DOHH2 (cell line): ENCODE measurements at regions not wholly inside any gene's neighbourhood (a gene's known extent, or its start where the extent isn't known, plus 50 kb on each side); places are given as distances from the start of the nearest gene placed in this dataset.

Experiments
- H3F3A ChIP-seq: fragments of 200-600 bp; sonication (generic), shearing (Covaris generic); 2 replicates; pipeline ENCODE4 v1.6.0; 2016; ENCODE audit warnings: antibody characterized with exemption, mild to moderate bottlenecking; ENCODE audit not compliant: control insufficient read depth, insufficient read depth
- H3K27ac ChIP-seq: fragments of 200-600 bp; sonication (generic); 2 replicates; pipeline ENCODE4 v1.5.1; 2014; ENCODE audit warnings: low read depth, mild to moderate bottlenecking, low read length, moderate library complexity
- H3K27me3 ChIP-seq: fragments of 200-600 bp; sonication (generic); 2 replicates; pipeline ENCODE4 v1.6.1; 2014; ENCODE audit warnings: mild to moderate bottlenecking, low read length, mixed read lengths; ENCODE audit not compliant: control insufficient read depth
- H3K36me3 ChIP-seq: fragments of 200-600 bp; sonication (generic); 2 replicates; pipeline ENCODE4 v1.6.1; 2014; ENCODE audit warnings: mild to moderate bottlenecking, low read length, moderate library complexity, mixed read lengths; ENCODE audit not compliant: control insufficient read depth
- H3K4me1 ChIP-seq: fragments of 200-600 bp; sonication (generic); 2 replicates; pipeline ENCODE4 v1.6.1; 2014; ENCODE audit warnings: mild to moderate bottlenecking, low read length, mixed read lengths; ENCODE audit not compliant: control insufficient read depth
- H3K4me2 ChIP-seq: fragments of 200-600 bp; sonication (generic); 2 replicates; pipeline ENCODE4 v1.6.0; 2014; ENCODE audit warnings: mild to moderate bottlenecking, low read length, moderate library complexity
- H3K4me3 ChIP-seq: fragments of 200-600 bp; sonication (generic); 2 replicates; pipeline ENCODE4 v1.5.1; 2014; ENCODE audit warnings: mild to moderate bottlenecking, low read length, mixed read lengths
- H3K79me2 ChIP-seq: fragments of 200-600 bp; sonication (generic); 2 replicates; pipeline ENCODE4 v1.6.1; 2014; ENCODE audit warnings: mild to moderate bottlenecking, low read length, mixed read lengths; ENCODE audit not compliant: control insufficient read depth
- H3K9me2 ChIP-seq: fragments of 200-600 bp; sonication (generic); replicated peaks from 2 replicates; pipeline ENCODE4 v1.6.1; 2014; ENCODE audit warnings: mild to moderate bottlenecking, low read length, mixed read lengths; ENCODE audit not compliant: control insufficient read depth
- H3K9me3 ChIP-seq: fragments of 200-600 bp; sonication (generic); 2 replicates; pipeline ENCODE4 v1.6.1; 2014; ENCODE audit warnings: antibody characterized with exemption, low read length, mixed read lengths; ENCODE audit not compliant: control insufficient read depth, insufficient read depth
- H4K20me1 ChIP-seq: fragments of 200-600 bp; sonication (generic); 2 replicates; pipeline ENCODE4 v1.6.0; 2014; ENCODE audit warnings: low read depth, mild to moderate bottlenecking, antibody characterized with exemption, low read length, moderate library complexity; ENCODE audit not compliant: control insufficient read depth, insufficient read depth
- CTCF ChIP-seq: fragments of 200-600 bp; sonication (generic); IDR thresholded peaks from one replicate; pipeline ENCODE4 v1.5.1; 2014; ENCODE audit warnings: antibody characterized with exemption, mild to moderate bottlenecking, low read depth, low read length; ENCODE audit not compliant: poor library complexity, severe bottlenecking
- EZH2phosphoT487 ChIP-seq: fragments of 200-600 bp; sonication (generic); IDR thresholded peaks from 2 replicates; pipeline ENCODE4 v1.6.1; 2017; ENCODE audit warnings: borderline replicate concordance, mild to moderate bottlenecking, antibody characterized with exemption, low read length, moderate library complexity, mixed read lengths

- Histone ChIP-seq H4K20me1 (no peaks in the 10 kb centered on the region), H3K79me2 (no peaks in the 10 kb centered on the region), H3K4me3 (no peak overlapping the region), H3K4me1 (no peaks in the 10 kb centered on the region), H3K27me3 (no peaks in the 10 kb centered on the region), H3K36me3 (no peaks in the 10 kb centered on the region), H3F3A (no peaks in the 10 kb centered on the region), H3K9me3 (no peaks in the 10 kb centered on the region), H3K9me2 (no peaks in the 10 kb centered on the region), H3K27ac (no peak overlapping the region), H3K4me2 (no peak overlapping the region)
- TF ChIP-seq CTCF (no peak), EZH2phosphoT487 (no peak)
Observed at GRCh38 chr2:149719695-149720094, 132.1 kb upstream of the MMADHC start.

- no peak overlapping the region for H3K4me3 ChIP-seq
- H3F3A ChIP-seq: no peaks in the 10 kb centered on the region
- no peaks in the 10 kb centered on the region for H3K4me1 ChIP-seq
- H3K27ac ChIP-seq: no peak overlapping the region
- no peaks in the 10 kb centered on the region for H3K9me2 ChIP-seq
- H4K20me1 ChIP-seq: no peaks in the 10 kb centered on the region
- no peaks in the 10 kb centered on the region for H3K79me2 ChIP-seq
- H3K27me3 ChIP-seq: no peaks in the 10 kb centered on the region
- H3K9me3 ChIP-seq: no peaks in the 10 kb centered on the region
- no peaks in the 10 kb centered on the region for H3K36me3 ChIP-seq
- TF ChIP-seq CTCF: no peak
- no peak for TF ChIP-seq EZH2phosphoT487
- H3K4me2 ChIP-seq: no peak overlapping the region
Observed at GRCh38 chr2:149716687-149717086, 129.1 kb upstream of the MMADHC start.

GRCh38 chr2:149715894-149716293, 128.3 kb upstream of the MMADHC start:
- no peak overlapping the region for H3K4me2 ChIP-seq
- no peaks in the 10 kb centered on the region for H3K9me2 ChIP-seq
- no peak overlapping the region for H3K27ac ChIP-seq
- H3F3A ChIP-seq: no peaks in the 10 kb centered on the region
- H3K27me3 ChIP-seq: no peaks in the 10 kb centered on the region
- no peaks in the 10 kb centered on the region for H3K79me2 ChIP-seq
- no peaks in the 10 kb centered on the region for H3K4me1 ChIP-seq
- no peak for TF ChIP-seq EZH2phosphoT487
- no peak for TF ChIP-seq CTCF
- no peaks in the 10 kb centered on the region for H3K9me3 ChIP-seq
- H3K36me3 ChIP-seq: no peaks in the 10 kb centered on the region
- H4K20me1 ChIP-seq: no peaks in the 10 kb centered on the region
- no peak overlapping the region for H3K4me3 ChIP-seq
